Vagina (tissue), 2 donors: ENCODE measurements at regions not wholly inside any gene's neighbourhood (a gene's known extent, or its start where the extent isn't known, plus 50 kb on each side); places are given as distances from the start of the nearest gene placed in this dataset.
A peak's percentile ranks its signal among the peaks of the same experiment; 100 is the strongest.

ENCODE experiments used
- DNase-seq, 2 donors: peaks; one replicate each; pipeline ENCODE4 v3.0.0-alpha.2; 2017; ENCODE audit errors: extremely low spot score in 2 of 2
- H3K27ac ChIP-seq: fragments of 200-600 bp; sonication (generic); one replicate; pipeline ENCODE4 v1.5.1; 2019
- H3K27me3 ChIP-seq: fragments of 200-600 bp; sonication (generic); one replicate; pipeline ENCODE4 v1.5.1; 2019
- H3K36me3 ChIP-seq, 2 donors: fragments of 200-600 bp; sonication (generic); one replicate each; pipeline ENCODE4 v1.5.1; 2017 to 2019
- H3K4me1 ChIP-seq: fragments of 200-600 bp; sonication (generic); one replicate; pipeline ENCODE4 v1.5.1; 2019
- H3K4me3 ChIP-seq, 2 donors: fragments of 200-600 bp; sonication (generic); 1 replicate in 1 of 2; 2 replicates in 1 of 2; pipeline ENCODE4 v1.5.1; 2016 to 2019
- H3K9me3 ChIP-seq: fragments of 200-600 bp; sonication (generic); one replicate; pipeline ENCODE4 v1.5.1; 2019
- POLR2A ChIP-seq, 2 donors: fragments of 450-650 bp; IDR thresholded peaks; one replicate each; pipeline ENCODE4 v1.6.1; 2017; ENCODE audit warnings: antibody characterized with exemption in 2 of 2, mild to moderate bottlenecking in 2 of 2, moderate library complexity in 2 of 2
- POLR2AphosphoS5 ChIP-seq, 2 donors: sonication (generic); formaldehyde crosslinking; IDR thresholded peaks; one replicate each; pipeline ENCODE4 v1.9.0; 2017; ENCODE audit warnings: antibody characterized with exemption in 2 of 2, mild to moderate bottlenecking in 2 of 2, low read depth in 1 of 2; ENCODE audit not compliant: insufficient read depth in 1 of 2
- intact Hi-C: fragments of 100-400 bp; cut with DNase I; formaldehyde crosslinking; loops from one replicate; pipeline ENCODE4 v1.15.1; 2023
- TF ChIP-seq, protein P1 (sequence below), 3 experiments: fragments of 450-650 bp in 2 of 3; fragments of 200-600 bp in 1 of 3; sonication (generic) in 1 of 3; IDR thresholded peaks; one replicate each; pipeline ENCODE4 v1.5.1; 2017 to 2019; ENCODE audit warnings: antibody characterized with exemption in 3 of 3, mild to moderate bottlenecking in 2 of 3, moderate library complexity in 2 of 3

DNA sequence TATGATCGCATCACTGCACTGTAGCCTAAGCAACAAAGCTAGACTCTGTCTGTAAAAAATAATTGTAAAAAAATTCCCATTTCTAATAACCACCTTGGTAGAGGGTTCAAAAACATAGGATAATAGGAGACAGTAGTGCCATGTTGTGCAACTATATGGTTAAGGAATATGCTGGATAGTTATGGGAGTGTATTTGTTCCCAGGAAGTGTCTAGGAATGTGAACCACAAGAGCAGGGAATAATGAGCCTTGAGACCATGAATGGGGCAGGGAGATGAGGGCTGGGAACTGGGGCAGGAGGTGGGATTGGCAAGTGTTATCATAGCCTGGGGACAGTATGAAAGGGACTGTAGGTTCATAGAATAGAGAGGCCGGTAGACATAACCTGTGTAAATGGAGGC lies 50.4 kb downstream of the RUSC2 start:
- Histone ChIP-seq H3K4me3 (no peak overlapping the region), H3K27me3 (no peaks in the 10 kb centered on the region), H3K36me3 (no peaks in the 10 kb centered on the region), H3K9me3 (no peaks in the 10 kb centered on the region), H3K4me1 (peaks cover 53% of the 10 kb centered on the region), H3K27ac (peak overlapping the region; percentile 88)
- DNase-seq = no peak
- intact Hi-C loops = no loop called here
- TF ChIP-seq, protein P1, sequence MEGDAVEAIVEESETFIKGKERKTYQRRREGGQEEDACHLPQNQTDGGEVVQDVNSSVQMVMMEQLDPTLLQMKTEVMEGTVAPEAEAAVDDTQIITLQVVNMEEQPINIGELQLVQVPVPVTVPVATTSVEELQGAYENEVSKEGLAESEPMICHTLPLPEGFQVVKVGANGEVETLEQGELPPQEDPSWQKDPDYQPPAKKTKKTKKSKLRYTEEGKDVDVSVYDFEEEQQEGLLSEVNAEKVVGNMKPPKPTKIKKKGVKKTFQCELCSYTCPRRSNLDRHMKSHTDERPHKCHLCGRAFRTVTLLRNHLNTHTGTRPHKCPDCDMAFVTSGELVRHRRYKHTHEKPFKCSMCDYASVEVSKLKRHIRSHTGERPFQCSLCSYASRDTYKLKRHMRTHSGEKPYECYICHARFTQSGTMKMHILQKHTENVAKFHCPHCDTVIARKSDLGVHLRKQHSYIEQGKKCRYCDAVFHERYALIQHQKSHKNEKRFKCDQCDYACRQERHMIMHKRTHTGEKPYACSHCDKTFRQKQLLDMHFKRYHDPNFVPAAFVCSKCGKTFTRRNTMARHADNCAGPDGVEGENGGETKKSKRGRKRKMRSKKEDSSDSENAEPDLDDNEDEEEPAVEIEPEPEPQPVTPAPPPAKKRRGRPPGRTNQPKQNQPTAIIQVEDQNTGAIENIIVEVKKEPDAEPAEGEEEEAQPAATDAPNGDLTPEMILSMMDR (IDR thresholded peaks at IDR 0.05) = no peak
- no peak for TF ChIP-seq POLR2AphosphoS5 (IDR thresholded peaks at IDR 0.05; ENCODE audit: insufficient read depth in 1 of 2, low read depth in 1 of 2)
- TF ChIP-seq POLR2A (IDR thresholded peaks at IDR 0.05) = no peak

DNA sequence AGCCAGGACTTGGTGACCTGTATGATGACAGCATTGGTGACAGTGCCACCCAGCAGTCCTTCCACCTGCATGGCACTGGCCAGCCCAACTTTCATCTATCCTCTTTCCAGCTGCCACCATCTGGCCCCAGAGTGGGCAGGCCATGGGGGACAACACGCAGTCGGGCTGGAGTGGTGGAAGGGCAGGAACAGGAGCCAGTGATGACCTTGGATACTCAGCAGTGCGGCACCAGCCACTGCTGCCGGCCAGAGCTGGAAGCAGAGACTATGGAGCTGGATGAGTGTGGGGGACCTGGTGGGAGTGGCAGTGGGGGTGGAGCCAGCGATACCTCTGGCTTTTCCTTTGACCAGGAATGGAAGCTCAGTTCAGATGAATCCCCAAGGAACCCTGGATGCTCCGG lies 56.9 kb downstream of the RUSC2 start:
- TF ChIP-seq POLR2A (IDR thresholded peaks at IDR 0.05) (no peak), POLR2AphosphoS5 (IDR thresholded peaks at IDR 0.05; ENCODE audit: insufficient read depth in 1 of 2, low read depth in 1 of 2) (no peak)
- TF ChIP-seq, protein P1 (IDR thresholded peaks at IDR 0.05) = no peak
- H3K9me3 ChIP-seq = no peaks in the 10 kb centered on the region
- intact Hi-C loops = no loop called here
- H3K4me1 ChIP-seq = peaks cover 42% of the 10 kb centered on the region
- H3K27ac ChIP-seq = no peak overlapping the region
- H3K4me3 ChIP-seq = no peak overlapping the region
- H3K27me3 ChIP-seq = no peaks in the 10 kb centered on the region
- H3K36me3 ChIP-seq = peaks cover 0 to 13% of the 10 kb centered on the region in 2 donors
- DNase-seq = no peak

DNA sequence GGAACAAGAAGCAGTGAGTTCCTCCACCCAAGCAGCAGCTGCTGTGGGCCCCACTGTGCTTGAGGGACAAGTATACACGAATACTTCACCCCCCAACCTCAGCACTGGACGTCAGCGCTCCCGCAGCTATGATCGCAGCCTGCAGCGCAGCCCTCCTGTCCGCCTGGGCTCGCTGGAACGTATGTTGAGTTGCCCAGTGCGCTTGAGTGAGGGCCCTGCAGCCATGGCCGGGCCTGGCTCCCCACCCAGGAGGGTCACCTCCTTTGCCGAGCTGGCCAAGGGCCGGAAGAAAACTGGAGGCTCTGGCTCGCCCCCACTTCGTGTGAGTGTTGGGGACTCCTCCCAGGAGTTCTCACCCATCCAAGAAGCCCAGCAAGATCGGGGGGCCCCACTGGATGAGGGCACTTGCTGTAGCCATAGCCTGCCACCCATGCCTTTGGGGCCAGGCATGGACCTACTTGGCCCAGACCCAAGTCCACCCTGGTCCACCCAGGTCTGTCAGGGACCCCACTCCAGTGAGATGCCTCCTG lies 57.1 kb upstream of the TESK1 start:
- intact Hi-C loops = no loop called here
- H3K4me1 ChIP-seq = peaks cover 44% of the 10 kb centered on the region

DNA sequence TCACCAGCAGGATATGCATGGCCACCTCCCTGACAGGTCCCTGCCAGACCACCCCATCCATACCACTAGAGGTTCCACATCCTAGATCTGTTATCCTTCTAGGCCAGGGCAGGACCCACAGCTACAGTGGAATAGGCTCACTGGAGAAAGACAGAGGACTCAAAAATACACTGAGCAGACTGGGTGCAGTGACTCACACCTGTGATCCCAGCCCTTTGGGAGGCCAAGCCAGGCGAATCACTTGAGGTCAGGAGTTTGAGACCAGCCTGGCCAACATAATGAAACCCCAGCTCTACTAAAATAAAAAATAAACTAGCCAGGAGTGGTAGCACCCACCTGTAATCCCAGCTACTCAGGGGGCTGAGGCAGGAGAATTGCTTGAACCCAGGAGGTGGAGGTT lies 56.5 kb upstream of the TESK1 start:
- peaks cover 46% of the 10 kb centered on the region for H3K4me1 ChIP-seq
- no peaks in the 10 kb centered on the region for H3K9me3 ChIP-seq
- intact Hi-C loops = no loop called here
- H3K27me3 ChIP-seq = no peaks in the 10 kb centered on the region
- H3K4me3 ChIP-seq = no peak overlapping the region
- no peak overlapping the region for H3K27ac ChIP-seq
- DNase-seq = no peak
- H3K36me3 ChIP-seq = peaks cover 0 to 13% of the 10 kb centered on the region in 2 donors
- TF ChIP-seq POLR2A (IDR thresholded peaks at IDR 0.05) (no peak), POLR2AphosphoS5 (IDR thresholded peaks at IDR 0.05; ENCODE audit: insufficient read depth in 1 of 2, low read depth in 1 of 2) (no peak)
- TF ChIP-seq, protein P1 (IDR thresholded peaks at IDR 0.05) = no peak

More for the DNA sequence above, 57.1 kb upstream of the TESK1 start:
- Histone ChIP-seq H3K27ac (no peak overlapping the region), H3K4me3 (no peak overlapping the region), H3K36me3 (peaks cover 0 to 13% of the 10 kb centered on the region in 2 donors), H3K27me3 (no peaks in the 10 kb centered on the region), H3K9me3 (no peaks in the 10 kb centered on the region)
- no peak for DNase-seq
- TF ChIP-seq POLR2A (IDR thresholded peaks at IDR 0.05) (no peak), POLR2AphosphoS5 (IDR thresholded peaks at IDR 0.05; ENCODE audit: insufficient read depth in 1 of 2, low read depth in 1 of 2) (no peak)
- TF ChIP-seq, protein P1 (IDR thresholded peaks at IDR 0.05) = no peak

DNA sequence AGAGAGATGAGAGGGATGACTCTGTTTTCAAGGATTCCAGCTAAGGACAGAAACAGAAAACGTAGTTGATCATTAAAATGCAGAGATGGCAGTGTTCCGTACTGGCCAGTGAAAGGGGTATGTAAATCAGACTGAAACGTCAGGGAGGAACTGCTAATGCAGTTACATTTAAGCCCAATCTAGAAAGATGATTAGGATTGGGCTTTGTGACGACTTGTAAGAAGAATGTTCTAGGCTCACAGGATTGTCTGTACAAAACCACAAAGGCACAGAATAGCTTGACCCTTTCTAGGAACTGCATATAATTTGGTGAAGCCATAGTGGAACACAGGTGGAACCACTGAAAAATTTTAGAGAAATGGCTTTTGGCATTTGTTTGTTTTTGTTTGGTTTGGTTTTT lies 55.6 kb upstream of the TESK1 start:
- no peak for DNase-seq
- H3K36me3 ChIP-seq = peaks cover 0 to 13% of the 10 kb centered on the region in 2 donors
- peaks cover 50% of the 10 kb centered on the region for H3K4me1 ChIP-seq
- no peak overlapping the region for H3K4me3 ChIP-seq
- TF ChIP-seq POLR2A (IDR thresholded peaks at IDR 0.05) (no peak), POLR2AphosphoS5 (IDR thresholded peaks at IDR 0.05; ENCODE audit: insufficient read depth in 1 of 2, low read depth in 1 of 2) (no peak)
- TF ChIP-seq, protein P1 (IDR thresholded peaks at IDR 0.05) = no peak
- no peak overlapping the region for H3K27ac ChIP-seq
- no peaks in the 10 kb centered on the region for H3K9me3 ChIP-seq
- H3K27me3 ChIP-seq = no peaks in the 10 kb centered on the region
- intact Hi-C loops = no loop called here
